ENCODE measurements at regions not wholly inside any gene's neighbourhood (a gene's known extent, or its start where the extent isn't known, plus 50 kb on each side); places are given as distances from the start of the nearest gene placed in this dataset.

DNA sequence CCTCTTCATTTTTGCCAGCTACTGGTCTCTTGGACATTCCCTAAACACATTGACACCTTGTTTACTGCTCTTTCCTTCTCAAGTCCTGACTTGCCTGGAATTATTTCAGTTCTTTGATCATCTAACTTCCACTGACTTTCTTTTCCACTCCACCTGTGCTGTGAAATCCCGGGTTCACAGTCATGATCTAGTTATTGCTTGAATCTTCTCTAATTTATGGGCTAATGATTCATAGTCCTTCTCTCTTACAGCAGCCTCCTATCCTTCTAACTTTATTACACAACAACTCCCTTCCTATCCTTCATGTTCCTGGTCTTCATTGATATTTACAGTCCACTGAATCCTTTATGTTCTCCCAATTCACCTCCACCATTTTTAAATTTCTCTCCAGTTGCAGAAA lies 260.1 kb downstream of the C12orf75 start (continued):
- TF ChIP-seq, protein P1, sequence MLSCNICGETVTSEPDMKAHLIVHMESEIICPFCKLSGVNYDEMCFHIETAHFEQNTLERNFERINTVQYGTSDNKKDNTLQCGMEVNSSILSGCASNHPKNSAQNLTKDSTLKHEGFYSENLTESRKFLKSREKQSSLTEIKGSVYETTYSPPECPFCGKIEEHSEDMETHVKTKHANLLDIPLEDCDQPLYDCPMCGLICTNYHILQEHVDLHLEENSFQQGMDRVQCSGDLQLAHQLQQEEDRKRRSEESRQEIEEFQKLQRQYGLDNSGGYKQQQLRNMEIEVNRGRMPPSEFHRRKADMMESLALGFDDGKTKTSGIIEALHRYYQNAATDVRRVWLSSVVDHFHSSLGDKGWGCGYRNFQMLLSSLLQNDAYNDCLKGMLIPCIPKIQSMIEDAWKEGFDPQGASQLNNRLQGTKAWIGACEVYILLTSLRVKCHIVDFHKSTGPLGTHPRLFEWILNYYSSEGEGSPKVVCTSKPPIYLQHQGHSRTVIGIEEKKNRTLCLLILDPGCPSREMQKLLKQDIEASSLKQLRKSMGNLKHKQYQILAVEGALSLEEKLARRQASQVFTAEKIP (CRISPR knock-in tag; IDR thresholded peaks at IDR 0.05; ENCODE audit: borderline replicate concordance) = no peak
- TF ChIP-seq, protein P2, sequence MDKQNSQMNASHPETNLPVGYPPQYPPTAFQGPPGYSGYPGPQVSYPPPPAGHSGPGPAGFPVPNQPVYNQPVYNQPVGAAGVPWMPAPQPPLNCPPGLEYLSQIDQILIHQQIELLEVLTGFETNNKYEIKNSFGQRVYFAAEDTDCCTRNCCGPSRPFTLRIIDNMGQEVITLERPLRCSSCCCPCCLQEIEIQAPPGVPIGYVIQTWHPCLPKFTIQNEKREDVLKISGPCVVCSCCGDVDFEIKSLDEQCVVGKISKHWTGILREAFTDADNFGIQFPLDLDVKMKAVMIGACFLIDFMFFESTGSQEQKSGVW (CRISPR knock-in tag; IDR thresholded peaks at IDR 0.05; ENCODE audit: borderline replicate concordance) = no peak
- TF ChIP-seq PTBP1 (IDR thresholded peaks at IDR 0.05; ENCODE audit: low read depth, low read length, poor library complexity, severe bottlenecking) (no peak), NFE2L2 (IDR thresholded peaks at IDR 0.05; ENCODE audit: low read length) (no peak), MAF1 (CRISPR knock-in tag; IDR thresholded peaks at IDR 0.05; ENCODE audit: borderline replicate concordance) (no peak), ZNF354B (CRISPR knock-in tag; IDR thresholded peaks at IDR 0.05) (no peak), ATF7-NPFF (CRISPR knock-in tag; IDR thresholded peaks at IDR 0.05; ENCODE audit: low read depth) (no peak)
- TF ChIP-seq, protein P3, sequence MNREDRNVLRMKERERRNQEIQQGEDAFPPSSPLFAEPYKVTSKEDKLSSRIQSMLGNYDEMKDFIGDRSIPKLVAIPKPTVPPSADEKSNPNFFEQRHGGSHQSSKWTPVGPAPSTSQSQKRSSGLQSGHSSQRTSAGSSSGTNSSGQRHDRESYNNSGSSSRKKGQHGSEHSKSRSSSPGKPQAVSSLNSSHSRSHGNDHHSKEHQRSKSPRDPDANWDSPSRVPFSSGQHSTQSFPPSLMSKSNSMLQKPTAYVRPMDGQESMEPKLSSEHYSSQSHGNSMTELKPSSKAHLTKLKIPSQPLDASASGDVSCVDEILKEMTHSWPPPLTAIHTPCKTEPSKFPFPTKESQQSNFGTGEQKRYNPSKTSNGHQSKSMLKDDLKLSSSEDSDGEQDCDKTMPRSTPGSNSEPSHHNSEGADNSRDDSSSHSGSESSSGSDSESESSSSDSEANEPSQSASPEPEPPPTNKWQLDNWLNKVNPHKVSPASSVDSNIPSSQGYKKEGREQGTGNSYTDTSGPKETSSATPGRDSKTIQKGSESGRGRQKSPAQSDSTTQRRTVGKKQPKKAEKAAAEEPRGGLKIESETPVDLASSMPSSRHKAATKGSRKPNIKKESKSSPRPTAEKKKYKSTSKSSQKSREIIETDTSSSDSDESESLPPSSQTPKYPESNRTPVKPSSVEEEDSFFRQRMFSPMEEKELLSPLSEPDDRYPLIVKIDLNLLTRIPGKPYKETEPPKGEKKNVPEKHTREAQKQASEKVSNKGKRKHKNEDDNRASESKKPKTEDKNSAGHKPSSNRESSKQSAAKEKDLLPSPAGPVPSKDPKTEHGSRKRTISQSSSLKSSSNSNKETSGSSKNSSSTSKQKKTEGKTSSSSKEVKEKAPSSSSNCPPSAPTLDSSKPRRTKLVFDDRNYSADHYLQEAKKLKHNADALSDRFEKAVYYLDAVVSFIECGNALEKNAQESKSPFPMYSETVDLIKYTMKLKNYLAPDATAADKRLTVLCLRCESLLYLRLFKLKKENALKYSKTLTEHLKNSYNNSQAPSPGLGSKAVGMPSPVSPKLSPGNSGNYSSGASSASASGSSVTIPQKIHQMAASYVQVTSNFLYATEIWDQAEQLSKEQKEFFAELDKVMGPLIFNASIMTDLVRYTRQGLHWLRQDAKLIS (CRISPR knock-in tag; IDR thresholded peaks at IDR 0.05) = no peak
